SU-DHL-6 (cell line): ENCODE measurements at regions not wholly inside any gene's neighbourhood (a gene's known extent, or its start where the extent isn't known, plus 50 kb on each side); places are given as distances from the start of the nearest gene placed in this dataset.

Experiments used
- H2AFZ ChIP-seq: fragments of 200-600 bp; sonication (generic); 2 replicates; pipeline ENCODE4 v1.6.1; 2014; ENCODE audit warnings: low read depth, mild to moderate bottlenecking, moderate library complexity, mixed read lengths, antibody characterized with exemption, low read length; ENCODE audit not compliant: severe bottlenecking
- H3F3A ChIP-seq: fragments of 200-600 bp; shearing (Covaris generic); 2 replicates; pipeline ENCODE4 v1.6.0; 2016; ENCODE audit warnings: antibody characterized with exemption, mild to moderate bottlenecking; ENCODE audit not compliant: insufficient read depth
- H3K27ac ChIP-seq: fragments of 200-600 bp; sonication (generic); 2 replicates; pipeline ENCODE4 v1.5.1; 2016; ENCODE audit warnings: low read depth, mild to moderate bottlenecking, low read length, moderate library complexity, mixed read lengths
- H3K27me3 ChIP-seq: fragments of 200-600 bp; sonication (generic), shearing (Covaris generic); 2 replicates; pipeline ENCODE4 v1.6.0; 2014; ENCODE audit warnings: mild to moderate bottlenecking, low read length
- H3K36me3 ChIP-seq: fragments of 200-600 bp; sonication (generic); 2 replicates; pipeline ENCODE4 v1.6.1; 2014; ENCODE audit warnings: mild to moderate bottlenecking, low read length, mixed read lengths
- H3K4me2 ChIP-seq: fragments of 300-600, 200-600 bp; shearing (Covaris generic), sonication (generic); 2 replicates; pipeline ENCODE4 v1.6.0; 2014; ENCODE audit warnings: low read length, low read depth, mild to moderate bottlenecking; ENCODE audit not compliant: poor library complexity, severe bottlenecking
- H3K4me3 ChIP-seq: fragments of 200-600 bp; sonication (generic); 2 replicates; pipeline ENCODE4 v1.5.1; 2014; ENCODE audit warnings: antibody characterized with exemption, low read length, mild to moderate bottlenecking, mixed read lengths; ENCODE audit not compliant: insufficient read depth, poor library complexity, severe bottlenecking
- H3K79me2 ChIP-seq: fragments of 200-600 bp; sonication (generic); 2 replicates; pipeline ENCODE4 v1.6.1; 2014; ENCODE audit warnings: mild to moderate bottlenecking, low read length, moderate library complexity; ENCODE audit not compliant: insufficient read depth
- H3K9ac ChIP-seq: fragments of 200-600 bp; sonication (generic); 2 replicates; pipeline ENCODE4 v1.7.0; 2014; ENCODE audit warnings: mild to moderate bottlenecking, low read length
- H3K9me2 ChIP-seq: fragments of 200-600 bp; sonication (generic); replicated peaks from 2 replicates; pipeline ENCODE4 v1.6.1; 2014; ENCODE audit warnings: low read length; ENCODE audit not compliant: insufficient read depth
- H3K9me3 ChIP-seq: fragments of 200-600 bp; sonication (generic); 2 replicates; pipeline ENCODE4 v1.6.1; 2014; ENCODE audit warnings: low read length, mixed read lengths; ENCODE audit not compliant: insufficient read depth
- H4K20me1 ChIP-seq: fragments of 200-600 bp; sonication (generic); 2 replicates; pipeline ENCODE4 v1.6.1; 2014; ENCODE audit warnings: low read depth, mild to moderate bottlenecking, antibody characterized with exemption, low read length, moderate library complexity, mixed read lengths
- EZH2phosphoT487 ChIP-seq: fragments of 200-600 bp; sonication (generic), shearing (Covaris generic); conservative IDR thresholded peaks from 2 replicates; pipeline ENCODE4 v1.6.1; 2018; ENCODE audit warnings: mild to moderate bottlenecking, antibody characterized with exemption, low read length, moderate library complexity, mixed read lengths
- TF ChIP-seq, protein P1 (sequence below): fragments of 200-600 bp; sonication (generic); IDR thresholded peaks from one replicate; pipeline ENCODE4 v1.5.1; 2017; ENCODE audit warnings: antibody characterized with exemption, mild to moderate bottlenecking, low read length, moderate library complexity; ENCODE audit not compliant: insufficient read depth, poor library complexity, severe bottlenecking

DNA sequence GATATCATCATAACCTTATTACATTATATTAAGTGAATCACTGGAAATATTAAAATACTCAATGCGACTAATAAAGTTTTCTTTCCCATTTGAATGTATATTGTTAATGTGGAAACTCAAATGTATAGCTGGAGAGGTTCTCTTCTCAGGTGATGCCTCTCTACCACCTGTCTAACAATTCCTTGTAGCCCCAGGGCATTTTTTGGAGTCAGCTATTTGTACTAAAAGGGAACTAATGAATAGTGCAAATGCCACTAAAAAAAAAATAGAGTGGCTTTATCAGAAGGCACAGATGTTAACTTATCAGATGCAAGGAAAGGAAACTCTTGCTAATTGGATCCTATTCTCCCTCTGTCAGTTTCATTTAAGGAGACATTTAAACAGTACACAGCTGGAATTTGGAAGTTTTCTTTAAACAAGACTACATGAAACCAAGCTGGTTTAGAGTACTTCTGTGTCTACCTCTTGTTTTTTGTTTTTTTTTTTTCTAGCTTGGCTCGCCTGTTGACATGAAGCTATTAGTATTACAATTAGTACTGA, 897.0 kb upstream of the SLC35B3 start:
- no peak overlapping the region for H2AFZ ChIP-seq
- H3F3A ChIP-seq, result no peaks in the 10 kb centered on the region
- no peaks in the 10 kb centered on the region for H4K20me1 ChIP-seq
- no peaks in the 10 kb centered on the region for H3K79me2 ChIP-seq
- no peaks in the 10 kb centered on the region for H3K9me3 ChIP-seq
- H3K9ac ChIP-seq, result no peak overlapping the region
- no peaks in the 10 kb centered on the region for H3K27me3 ChIP-seq
- TF ChIP-seq, protein P1, sequence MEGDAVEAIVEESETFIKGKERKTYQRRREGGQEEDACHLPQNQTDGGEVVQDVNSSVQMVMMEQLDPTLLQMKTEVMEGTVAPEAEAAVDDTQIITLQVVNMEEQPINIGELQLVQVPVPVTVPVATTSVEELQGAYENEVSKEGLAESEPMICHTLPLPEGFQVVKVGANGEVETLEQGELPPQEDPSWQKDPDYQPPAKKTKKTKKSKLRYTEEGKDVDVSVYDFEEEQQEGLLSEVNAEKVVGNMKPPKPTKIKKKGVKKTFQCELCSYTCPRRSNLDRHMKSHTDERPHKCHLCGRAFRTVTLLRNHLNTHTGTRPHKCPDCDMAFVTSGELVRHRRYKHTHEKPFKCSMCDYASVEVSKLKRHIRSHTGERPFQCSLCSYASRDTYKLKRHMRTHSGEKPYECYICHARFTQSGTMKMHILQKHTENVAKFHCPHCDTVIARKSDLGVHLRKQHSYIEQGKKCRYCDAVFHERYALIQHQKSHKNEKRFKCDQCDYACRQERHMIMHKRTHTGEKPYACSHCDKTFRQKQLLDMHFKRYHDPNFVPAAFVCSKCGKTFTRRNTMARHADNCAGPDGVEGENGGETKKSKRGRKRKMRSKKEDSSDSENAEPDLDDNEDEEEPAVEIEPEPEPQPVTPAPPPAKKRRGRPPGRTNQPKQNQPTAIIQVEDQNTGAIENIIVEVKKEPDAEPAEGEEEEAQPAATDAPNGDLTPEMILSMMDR, result no peak
- no peak for TF ChIP-seq EZH2phosphoT487
- H3K4me3 ChIP-seq, result no peak overlapping the region
- H3K9me2 ChIP-seq, result 0 out of 2 replicates have a peak, but pooled peaks cover 5% of the 10 kb centered on the region
- H3K36me3 ChIP-seq, result no peaks in the 10 kb centered on the region
- no peak overlapping the region for H3K4me2 ChIP-seq
- H3K27ac ChIP-seq, result no peak overlapping the region

DNA sequence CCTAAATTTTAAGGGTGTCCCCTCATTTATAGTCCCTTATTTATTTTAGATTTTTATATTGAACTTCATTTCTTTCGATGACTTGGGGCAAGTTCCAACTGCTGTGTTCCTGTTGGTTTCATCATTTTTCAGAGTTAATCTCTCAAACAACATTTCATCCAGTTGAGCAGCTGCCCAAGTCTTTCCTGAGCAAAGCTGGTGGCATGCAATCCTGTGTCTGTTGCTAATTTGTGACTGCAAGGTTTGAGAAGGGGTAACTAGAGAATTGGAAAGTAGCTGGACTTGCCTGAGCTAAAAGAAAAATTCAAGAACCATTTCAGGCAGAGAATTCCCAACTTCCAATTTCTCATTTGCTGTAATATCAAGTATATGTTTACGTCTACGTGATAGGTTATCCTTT, 881.5 kb upstream of the SLC35B3 start:
- no peaks in the 10 kb centered on the region for H4K20me1 ChIP-seq
- H3K9me2 ChIP-seq, result no peaks in the 10 kb centered on the region
- H3K36me3 ChIP-seq, result no peaks in the 10 kb centered on the region
- H3K79me2 ChIP-seq, result no peaks in the 10 kb centered on the region
- TF ChIP-seq, protein P1, result no peak
- no peak for TF ChIP-seq EZH2phosphoT487
- no peaks in the 10 kb centered on the region for H3K27me3 ChIP-seq
- no peak overlapping the region for H3K4me2 ChIP-seq
- H2AFZ ChIP-seq, result no peak overlapping the region
- H3K9me3 ChIP-seq, result peaks cover 4% of the 10 kb centered on the region; the same call in 1 of the 2 replicates
- H3K4me3 ChIP-seq, result no peak overlapping the region
- no peak overlapping the region for H3K9ac ChIP-seq
- no peaks in the 10 kb centered on the region for H3F3A ChIP-seq
- H3K27ac ChIP-seq, result no peak overlapping the region

DNA sequence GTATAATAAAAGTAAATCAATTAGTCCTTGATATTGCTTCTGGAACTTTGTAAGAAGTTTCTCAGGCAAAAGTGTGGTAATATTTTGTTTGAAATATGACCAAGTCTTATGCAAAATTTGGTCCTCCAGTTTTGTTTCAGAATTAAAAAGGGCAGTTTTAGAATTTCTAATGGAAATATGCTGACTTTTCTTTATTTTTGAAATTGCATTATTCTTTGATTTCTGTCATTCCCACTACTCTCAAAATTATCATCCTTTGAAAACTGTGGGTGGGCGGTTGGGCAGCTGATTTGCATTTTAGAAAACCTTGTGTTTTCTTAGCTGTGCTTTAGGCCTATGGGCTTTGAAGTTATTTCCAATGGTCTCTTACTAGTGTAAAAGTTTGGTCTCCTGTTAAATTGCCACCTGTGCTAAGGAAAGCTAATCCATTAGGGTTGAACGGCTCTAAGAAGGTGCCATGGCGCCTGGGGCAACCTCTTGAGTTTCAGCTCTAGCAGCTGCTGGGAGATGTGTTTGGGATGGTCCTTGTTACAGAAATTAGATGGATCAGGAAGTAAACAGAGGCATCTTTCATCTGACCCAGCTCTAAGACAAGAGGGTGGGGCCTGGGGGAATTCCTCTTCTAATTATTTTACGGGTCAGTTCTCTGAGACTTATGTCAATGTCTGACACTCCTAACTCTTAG, 880.8 kb upstream of the SLC35B3 start:
- Histone ChIP-seq H4K20me1 (no peaks in the 10 kb centered on the region), H2AFZ (no peak overlapping the region), H3K36me3 (no peaks in the 10 kb centered on the region), H3K4me3 (no peak overlapping the region), H3K79me2 (no peaks in the 10 kb centered on the region), H3F3A (no peaks in the 10 kb centered on the region), H3K4me2 (no peak overlapping the region), H3K9me2 (no peaks in the 10 kb centered on the region), H3K27ac (no peak overlapping the region), H3K27me3 (no peaks in the 10 kb centered on the region), H3K9ac (no peak overlapping the region), H3K9me3 (peaks cover 4% of the 10 kb centered on the region; the same call in 1 of the 2 replicates)
- no peak for TF ChIP-seq EZH2phosphoT487
- TF ChIP-seq, protein P1, result no peak
